WTC11 (cell line): ENCODE measurements at regions not wholly inside any gene's neighbourhood (a gene's known extent, or its start where the extent isn't known, plus 50 kb on each side); places are given as distances from the start of the nearest gene placed in this dataset.

Experiments used
- EMX1 ChIP-seq: fragments of 250-450 bp; sonication (Bioruptor Pico); IDR thresholded peaks from 2 replicates; pipeline ENCODE4 v1.8.0; 2021; ENCODE audit warnings: mild to moderate bottlenecking
- FOXJ3 ChIP-seq: sonication (generic); formaldehyde crosslinking; IDR thresholded peaks from 2 replicates; pipeline ENCODE4 v1.9.0; 2021; ENCODE audit warnings: missing genetic modification reagents, mild to moderate bottlenecking, borderline replicate concordance
- FOXK1 ChIP-seq: sonication (generic); formaldehyde crosslinking; IDR thresholded peaks from 2 replicates; pipeline ENCODE4 v1.8.0; 2022; ENCODE audit warnings: mild to moderate bottlenecking, moderate library complexity, missing genetic modification reagents
- NFE2L1 ChIP-seq: sonication (generic); formaldehyde crosslinking; IDR thresholded peaks from 2 replicates; pipeline ENCODE4 v1.8.1; 2023; ENCODE audit warnings: missing genetic modification reagents
- NR3C1 ChIP-seq: sonication (generic); formaldehyde crosslinking; conservative IDR thresholded peaks from 2 replicates; pipeline ENCODE4 v1.8.1; 2023; ENCODE audit warnings: low read depth, mild to moderate bottlenecking, missing genetic modification reagents
- TCF7 ChIP-seq: sonication (generic); formaldehyde crosslinking; IDR thresholded peaks from 2 replicates; pipeline ENCODE4 v1.8.0; 2022; ENCODE audit warnings: mild to moderate bottlenecking, low read depth, missing genetic modification reagents, moderate library complexity
- TP53 ChIP-seq: sonication (generic); formaldehyde crosslinking; IDR thresholded peaks from 2 replicates; pipeline ENCODE4 v1.8.1; 2023; ENCODE audit warnings: mild to moderate bottlenecking, missing genetic modification reagents
- ZNF121 ChIP-seq: sonication (generic); formaldehyde crosslinking; IDR thresholded peaks from 2 replicates; pipeline ENCODE4 v1.8.0; 2023; ENCODE audit warnings: missing genetic modification reagents
- ZNF263 ChIP-seq: sonication (generic); formaldehyde crosslinking; IDR thresholded peaks from 2 replicates; pipeline ENCODE4 v1.8.1; 2022; ENCODE audit warnings: low read depth, mild to moderate bottlenecking, moderate library complexity, missing genetic modification reagents
- TF ChIP-seq, protein P1 (sequence below): fragments of 200-600 bp; IDR thresholded peaks from 2 replicates; pipeline ENCODE4 v1.8.0; 2022; ENCODE audit warnings: antibody characterized with exemption
- TF ChIP-seq, protein P2 (sequence below): sonication (generic); formaldehyde crosslinking; IDR thresholded peaks from 2 replicates; pipeline ENCODE4 v1.8.1; 2023; ENCODE audit warnings: mild to moderate bottlenecking, missing genetic modification reagents, moderate library complexity
- TF ChIP-seq, protein P3 (sequence below): fragments of 250-450 bp; sonication (Bioruptor Pico); IDR thresholded peaks from 2 replicates; pipeline ENCODE4 v1.9.0; 2021; ENCODE audit warnings: moderate library complexity, mild to moderate bottlenecking, inconsistent platforms, borderline replicate concordance

DNA sequence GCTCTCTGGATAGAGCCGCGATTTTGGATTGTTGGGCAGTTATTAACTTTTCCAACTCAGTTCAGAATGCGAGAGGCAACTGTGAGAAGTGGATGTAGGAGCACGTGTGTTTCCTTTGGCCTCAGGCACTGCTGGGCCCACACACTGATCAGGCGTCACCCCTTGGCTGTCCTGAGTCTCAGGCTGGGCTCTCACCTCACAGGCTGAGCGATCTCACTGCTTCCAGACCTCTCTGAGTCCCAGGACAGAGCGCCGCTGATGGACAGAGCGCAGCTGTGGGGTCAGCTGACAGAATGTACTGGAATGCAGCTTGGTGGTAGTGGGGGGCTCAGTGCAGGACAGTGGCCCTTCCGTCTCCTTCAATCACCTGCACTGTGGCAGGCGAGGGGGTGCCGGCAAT lies 516.2 kb downstream of the TBC1D22A start:
- TF ChIP-seq TP53 (CRISPR knock-in tag) = no peak
- TF ChIP-seq TCF7 (CRISPR knock-in tag) = no peak
- no peak for TF ChIP-seq ZNF121
- TF ChIP-seq, protein P1, sequence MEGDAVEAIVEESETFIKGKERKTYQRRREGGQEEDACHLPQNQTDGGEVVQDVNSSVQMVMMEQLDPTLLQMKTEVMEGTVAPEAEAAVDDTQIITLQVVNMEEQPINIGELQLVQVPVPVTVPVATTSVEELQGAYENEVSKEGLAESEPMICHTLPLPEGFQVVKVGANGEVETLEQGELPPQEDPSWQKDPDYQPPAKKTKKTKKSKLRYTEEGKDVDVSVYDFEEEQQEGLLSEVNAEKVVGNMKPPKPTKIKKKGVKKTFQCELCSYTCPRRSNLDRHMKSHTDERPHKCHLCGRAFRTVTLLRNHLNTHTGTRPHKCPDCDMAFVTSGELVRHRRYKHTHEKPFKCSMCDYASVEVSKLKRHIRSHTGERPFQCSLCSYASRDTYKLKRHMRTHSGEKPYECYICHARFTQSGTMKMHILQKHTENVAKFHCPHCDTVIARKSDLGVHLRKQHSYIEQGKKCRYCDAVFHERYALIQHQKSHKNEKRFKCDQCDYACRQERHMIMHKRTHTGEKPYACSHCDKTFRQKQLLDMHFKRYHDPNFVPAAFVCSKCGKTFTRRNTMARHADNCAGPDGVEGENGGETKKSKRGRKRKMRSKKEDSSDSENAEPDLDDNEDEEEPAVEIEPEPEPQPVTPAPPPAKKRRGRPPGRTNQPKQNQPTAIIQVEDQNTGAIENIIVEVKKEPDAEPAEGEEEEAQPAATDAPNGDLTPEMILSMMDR = no peak
- TF ChIP-seq EMX1 (CRISPR knock-in tag) = no peak
- TF ChIP-seq, protein P2, sequence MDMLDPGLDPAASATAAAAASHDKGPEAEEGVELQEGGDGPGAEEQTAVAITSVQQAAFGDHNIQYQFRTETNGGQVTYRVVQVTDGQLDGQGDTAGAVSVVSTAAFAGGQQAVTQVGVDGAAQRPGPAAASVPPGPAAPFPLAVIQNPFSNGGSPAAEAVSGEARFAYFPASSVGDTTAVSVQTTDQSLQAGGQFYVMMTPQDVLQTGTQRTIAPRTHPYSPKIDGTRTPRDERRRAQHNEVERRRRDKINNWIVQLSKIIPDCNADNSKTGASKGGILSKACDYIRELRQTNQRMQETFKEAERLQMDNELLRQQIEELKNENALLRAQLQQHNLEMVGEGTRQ (CRISPR knock-in tag) = no peak
- TF ChIP-seq, protein P3, sequence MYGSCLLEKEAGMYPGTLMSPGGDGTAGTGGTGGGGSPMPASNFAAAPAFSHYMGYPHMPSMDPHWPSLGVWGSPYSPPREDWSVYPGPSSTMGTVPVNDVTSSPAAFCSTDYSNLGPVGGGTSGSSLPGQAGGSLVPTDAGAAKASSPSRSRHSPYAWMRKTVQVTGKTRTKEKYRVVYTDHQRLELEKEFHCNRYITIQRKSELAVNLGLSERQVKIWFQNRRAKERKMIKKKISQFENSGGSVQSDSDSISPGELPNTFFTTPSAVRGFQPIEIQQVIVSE = no peak
- TF ChIP-seq ZNF263 (CRISPR knock-in tag) = no peak
- no peak for TF ChIP-seq FOXK1
- TF ChIP-seq FOXJ3 (CRISPR knock-in tag) = no peak
- TF ChIP-seq NFE2L1 (CRISPR knock-in tag) = no peak
- no peak for TF ChIP-seq NR3C1 (CRISPR knock-in tag)
